GM12878 (cell line): ENCODE measurements at regions not wholly inside any gene's neighbourhood (a gene's known extent, or its start where the extent isn't known, plus 50 kb on each side); places are given as distances from the start of the nearest gene placed in this dataset.

ENCODE experiments used
- ATAC-seq: fragments of 200-7000 bp; cut with Tn5 transposase; 3 replicates; pipeline ENCODE4 v1.9.1; 2020; ENCODE audit warnings: mild to moderate bottlenecking, moderate library complexity
- BruUV-seq: library from RNA; stranded (reverse); fragments of 400-500 nt; replicated peaks from 2 replicates; lab custom pipeline; 2021; lab: Mats Ljungman, UMichigan
- CTCF ChIA-PET: fragments of 300-600 bp; sonication (Branson Sonifier 250); formaldehyde crosslinking; extraction: SDS; loops from one replicate; lab custom pipeline; 2021; ENCODE audit warnings: inconsistent platforms; lab: Yijun Ruan, JAX
- POLR2A ChIA-PET: fragments of 350-600 bp; formaldehyde crosslinking; extraction: SDS; loops from one replicate; lab custom pipeline; 2021; ENCODE audit warnings: inconsistent platforms; lab: Charles Lee
- RAD21 ChIA-PET: fragments of 300-600 bp; sonication (Branson Sonifier 250); formaldehyde crosslinking; loops from one replicate; lab custom pipeline; 2023; ENCODE audit warnings: antibody characterized with exemption; ENCODE audit not compliant: unreplicated experiment; lab: Charles Lee
- SMC1A ChIA-PET: fragments of 300-600 bp; sonication (Branson Sonifier 250); formaldehyde crosslinking; loops from one replicate; lab custom pipeline; 2023; ENCODE audit not compliant: unreplicated experiment, uncharacterized antibody; lab: Charles Lee
- DNase-seq: peaks from one replicate; pipeline ENCODE4 v3.0.0-alpha.2; 2011; ENCODE audit warnings: low read depth, low spot score
- FAIRE-seq: peaks from 3 replicates; lab custom pipeline; 2011; peaks lifted over from hg19 to GRCh38; lab: Jason Lieb, UNC
- H2AFZ ChIP-seq: 2 replicates; pipeline ENCODE4 v1.6.0; 2011; ENCODE audit warnings: low read depth, low read length, control low read depth; ENCODE audit not compliant: control insufficient read depth
- H3K27ac ChIP-seq: 2 replicates; pipeline ENCODE4 v1.5.1; 2011; ENCODE audit warnings: control low read depth; ENCODE audit not compliant: control insufficient read depth, insufficient read depth
- H3K27me3 ChIP-seq, 2 experiments: replicated peaks in 1 of 2; 2 replicates each; pipeline versions ENCODE4 v1.6.0 to v1.6.1; 2011; ENCODE audit warnings: low read length in 1 of 2; ENCODE audit not compliant: control insufficient read depth in 2 of 2, insufficient read depth in 2 of 2
- H3K36me3 ChIP-seq, 2 experiments: 2 replicates each; pipeline ENCODE4 v1.5.1; 2011; ENCODE audit warnings: low read length in 1 of 2; ENCODE audit not compliant: control insufficient read depth in 2 of 2, insufficient read depth in 2 of 2
- H3K4me1 ChIP-seq: 2 replicates; pipeline ENCODE4 v1.6.1; 2011; ENCODE audit warnings: mild to moderate bottlenecking, low read length, moderate library complexity, mixed read lengths; ENCODE audit not compliant: control insufficient read depth, insufficient read depth
- H3K4me2 ChIP-seq: 2 replicates; pipeline ENCODE4 v1.6.0; 2011; ENCODE audit warnings: control low read depth; ENCODE audit not compliant: control insufficient read depth, insufficient read depth
- H3K4me3 ChIP-seq: fragments of 200-600 bp; sonication (generic); 2 replicates; pipeline ENCODE4 v1.5.1; 2016
- H3K79me2 ChIP-seq: 2 replicates; pipeline ENCODE4 v1.6.0; 2011; ENCODE audit warnings: low read length; ENCODE audit not compliant: control insufficient read depth, insufficient read depth
- H3K9ac ChIP-seq: 2 replicates; pipeline ENCODE4 v1.8.0; 2011; ENCODE audit warnings: low read length, control low read depth, mixed read lengths; ENCODE audit not compliant: control insufficient read depth, insufficient read depth
- H3K9me3 ChIP-seq: replicated peaks from 3 replicates; pipeline ENCODE4 v1.5.1; 2011; ENCODE audit warnings: mild to moderate bottlenecking, low read length; ENCODE audit not compliant: control insufficient read depth, insufficient read depth
- H4K20me1 ChIP-seq: 2 replicates; pipeline ENCODE4 v1.6.0; 2011; ENCODE audit not compliant: control insufficient read depth, insufficient read depth
- CBX5 ChIP-seq: sonication (generic); IDR thresholded peaks from 2 replicates; pipeline ENCODE4 v1.6.1; 2016; ENCODE audit warnings: low read depth, moderate library complexity, mild to moderate bottlenecking, inconsistent platforms
- CHD1 ChIP-seq: IDR thresholded peaks from 2 replicates; pipeline ENCODE4 v1.6.1; 2012; ENCODE audit warnings: low read depth, low read length, improper control_type of control experiment
- E2F4 ChIP-seq: IDR thresholded peaks from 2 replicates; pipeline ENCODE4 v1.6.1; 2012; ENCODE audit warnings: low read depth, low read length, improper control_type of control experiment
- MTA3 ChIP-seq: IDR thresholded peaks from 2 replicates; pipeline ENCODE4 v1.6.1; 2012; ENCODE audit warnings: low read length, inconsistent platforms, borderline replicate concordance
- REST ChIP-seq: IDR thresholded peaks from 2 replicates; pipeline ENCODE4 v1.6.1; 2012; ENCODE audit warnings: mild to moderate bottlenecking, low read depth, low read length
- WGBS: methylation state at CpG from one replicate; pipeline ENCODE4 v1.1.6; 2016; ENCODE audit warnings: low lambda C conversion rate; ENCODE audit not compliant: insufficient replicate concordance, insufficient coverage; ENCODE audit errors: missing lambda C conversion rate; 5-methylcytosine and 5-hydroxymethylcytosine counted together
- in situ Hi-C: fragments of 300-500 bp; cut with MboI; formaldehyde crosslinking; loops from 9 replicates; pipeline ENCODE4 v1.14.3; 2018; ENCODE audit warnings: mixed read lengths
- intact Hi-C: fragments of 100-400 bp; cut with micrococcal nuclease; formaldehyde crosslinking; loops from one replicate; pipeline ENCODE4 v1.14.2; 2022; ENCODE audit not compliant: unreplicated experiment
- TF ChIP-seq, protein P1 (sequence below): fragments of 450-650 bp; IDR thresholded peaks from 2 replicates; pipeline ENCODE4 v1.6.1; 2018; ENCODE audit warnings: mild to moderate bottlenecking, low read depth, moderate library complexity; ENCODE audit not compliant: partially characterized antibody
- TF ChIP-seq, protein P2 (sequence below): fragments of 150-350 bp; IDR thresholded peaks from 2 replicates; pipeline ENCODE4 v1.6.1; 2016; ENCODE audit warnings: low read depth, low read length
- TF ChIP-seq, protein P3 (sequence below): IDR thresholded peaks from 2 replicates; pipeline ENCODE4 v1.6.1; 2011; ENCODE audit warnings: low read depth, mild to moderate bottlenecking, low read length, moderate library complexity, borderline replicate concordance; ENCODE audit errors: extremely low read depth

- TF ChIP-seq, protein P1, sequence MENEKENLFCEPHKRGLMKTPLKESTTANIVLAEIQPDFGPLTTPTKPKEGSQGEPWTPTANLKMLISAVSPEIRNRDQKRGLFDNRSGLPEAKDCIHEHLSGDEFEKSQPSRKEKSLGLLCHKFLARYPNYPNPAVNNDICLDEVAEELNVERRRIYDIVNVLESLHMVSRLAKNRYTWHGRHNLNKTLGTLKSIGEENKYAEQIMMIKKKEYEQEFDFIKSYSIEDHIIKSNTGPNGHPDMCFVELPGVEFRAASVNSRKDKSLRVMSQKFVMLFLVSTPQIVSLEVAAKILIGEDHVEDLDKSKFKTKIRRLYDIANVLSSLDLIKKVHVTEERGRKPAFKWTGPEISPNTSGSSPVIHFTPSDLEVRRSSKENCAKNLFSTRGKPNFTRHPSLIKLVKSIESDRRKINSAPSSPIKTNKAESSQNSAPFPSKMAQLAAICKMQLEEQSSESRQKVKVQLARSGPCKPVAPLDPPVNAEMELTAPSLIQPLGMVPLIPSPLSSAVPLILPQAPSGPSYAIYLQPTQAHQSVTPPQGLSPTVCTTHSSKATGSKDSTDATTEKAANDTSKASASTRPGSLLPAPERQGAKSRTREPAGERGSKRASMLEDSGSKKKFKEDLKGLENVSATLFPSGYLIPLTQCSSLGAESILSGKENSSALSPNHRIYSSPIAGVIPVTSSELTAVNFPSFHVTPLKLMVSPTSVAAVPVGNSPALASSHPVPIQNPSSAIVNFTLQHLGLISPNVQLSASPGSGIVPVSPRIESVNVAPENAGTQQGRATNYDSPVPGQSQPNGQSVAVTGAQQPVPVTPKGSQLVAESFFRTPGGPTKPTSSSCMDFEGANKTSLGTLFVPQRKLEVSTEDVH, result no peak
- TF ChIP-seq MTA3, result no peak
- TF ChIP-seq CBX5, result no peak
- TF ChIP-seq REST, result no peak
- no peak for TF ChIP-seq CHD1
Measured at GRCh38 chr2:220478305-220479058, 851.1 kb downstream of the SLC4A3 start (continued).

DNA sequence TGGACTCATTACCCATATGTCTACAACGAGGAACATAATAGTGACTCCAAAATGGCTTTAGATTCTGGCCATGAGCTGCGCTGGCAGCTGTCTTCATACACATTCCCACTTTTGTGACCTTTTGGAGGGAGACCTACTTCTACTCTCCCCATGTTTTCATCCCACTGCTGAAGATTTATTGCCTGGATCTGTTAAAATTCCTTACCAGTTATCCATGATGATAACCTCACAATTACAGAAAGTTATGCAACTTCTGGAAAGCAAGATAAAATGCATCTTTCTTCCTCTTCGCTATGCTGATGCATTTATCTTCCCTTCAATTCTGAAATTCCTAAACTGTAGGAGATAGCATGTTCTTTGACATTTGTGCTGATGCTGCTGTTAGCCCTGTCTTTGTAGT lies 855.3 kb downstream of the SLC4A3 start:
- DNase-seq (no peak), FAIRE-seq (no peak), ATAC-seq (no peak)
- H3K4me2 ChIP-seq, result no peak overlapping the region
- no TSS peak for BruUV-seq
- H3K9me3 ChIP-seq, result no peaks in the 10 kb centered on the region
- no peak overlapping the region for H3K4me3 ChIP-seq
- 11% methylated on average over 3 of the region's 3 CpGs for WGBS
- no peak overlapping the region for H3K27ac ChIP-seq
- H2AFZ ChIP-seq, result no peak overlapping the region
- H3K79me2 ChIP-seq, result no peaks in the 10 kb centered on the region
- RAD21 ChIA-PET, result no interaction called here
- POLR2A ChIA-PET, result no interaction called here
- H4K20me1 ChIP-seq, result no peaks in the 10 kb centered on the region
- CTCF ChIA-PET, result no interaction called here
- intact Hi-C loops, result no loop called here
- no peaks in the 10 kb centered on the region for H3K4me1 ChIP-seq
- SMC1A ChIA-PET, result no interaction called here
- no peaks in the 10 kb centered on the region for H3K36me3 ChIP-seq
- no peak overlapping the region for H3K9ac ChIP-seq
- no peaks in the 10 kb centered on the region for H3K27me3 ChIP-seq
- in situ Hi-C loops, result no loop called here
- TF ChIP-seq, protein P2, sequence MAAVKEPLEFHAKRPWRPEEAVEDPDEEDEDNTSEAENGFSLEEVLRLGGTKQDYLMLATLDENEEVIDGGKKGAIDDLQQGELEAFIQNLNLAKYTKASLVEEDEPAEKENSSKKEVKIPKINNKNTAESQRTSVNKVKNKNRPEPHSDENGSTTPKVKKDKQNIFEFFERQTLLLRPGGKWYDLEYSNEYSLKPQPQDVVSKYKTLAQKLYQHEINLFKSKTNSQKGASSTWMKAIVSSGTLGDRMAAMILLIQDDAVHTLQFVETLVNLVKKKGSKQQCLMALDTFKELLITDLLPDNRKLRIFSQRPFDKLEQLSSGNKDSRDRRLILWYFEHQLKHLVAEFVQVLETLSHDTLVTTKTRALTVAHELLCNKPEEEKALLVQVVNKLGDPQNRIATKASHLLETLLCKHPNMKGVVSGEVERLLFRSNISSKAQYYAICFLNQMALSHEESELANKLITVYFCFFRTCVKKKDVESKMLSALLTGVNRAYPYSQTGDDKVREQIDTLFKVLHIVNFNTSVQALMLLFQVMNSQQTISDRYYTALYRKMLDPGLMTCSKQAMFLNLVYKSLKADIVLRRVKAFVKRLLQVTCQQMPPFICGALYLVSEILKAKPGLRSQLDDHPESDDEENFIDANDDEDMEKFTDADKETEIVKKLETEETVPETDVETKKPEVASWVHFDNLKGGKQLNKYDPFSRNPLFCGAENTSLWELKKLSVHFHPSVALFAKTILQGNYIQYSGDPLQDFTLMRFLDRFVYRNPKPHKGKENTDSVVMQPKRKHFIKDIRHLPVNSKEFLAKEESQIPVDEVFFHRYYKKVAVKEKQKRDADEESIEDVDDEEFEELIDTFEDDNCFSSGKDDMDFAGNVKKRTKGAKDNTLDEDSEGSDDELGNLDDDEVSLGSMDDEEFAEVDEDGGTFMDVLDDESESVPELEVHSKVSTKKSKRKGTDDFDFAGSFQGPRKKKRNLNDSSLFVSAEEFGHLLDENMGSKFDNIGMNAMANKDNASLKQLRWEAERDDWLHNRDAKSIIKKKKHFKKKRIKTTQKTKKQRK, result no peak
- no peak for TF ChIP-seq E2F4
- TF ChIP-seq, protein P3, sequence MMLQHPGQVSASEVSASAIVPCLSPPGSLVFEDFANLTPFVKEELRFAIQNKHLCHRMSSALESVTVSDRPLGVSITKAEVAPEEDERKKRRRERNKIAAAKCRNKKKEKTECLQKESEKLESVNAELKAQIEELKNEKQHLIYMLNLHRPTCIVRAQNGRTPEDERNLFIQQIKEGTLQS, result no peak
